Kidney (tissue), 13 donors: ENCODE measurements at regions not wholly inside any gene's neighbourhood (a gene's known extent, or its start where the extent isn't known, plus 50 kb on each side); places are given as distances from the start of the nearest gene placed in this dataset.

ENCODE experiments used
- DNase-seq, 5 donors: peaks; one replicate each; pipeline ENCODE4 v3.0.0-alpha.2; 2013 to 2020
- FAIRE-seq: peaks from 2 replicates; lab custom pipeline; 2012; peaks lifted over from hg19 to GRCh38; lab: Jason Lieb, UNC
- H3K27ac ChIP-seq, 2 donors: one replicate each; pipeline ENCODE4 v1.7.0; 2013; ENCODE audit warnings: low read depth in 2 of 2, low read length in 2 of 2, inconsistent platforms in 1 of 2
- H3K27me3 ChIP-seq: one replicate; pipeline ENCODE4 v1.7.1; 2013; ENCODE audit warnings: low read length, inconsistent platforms; ENCODE audit not compliant: control insufficient read depth, insufficient read depth
- H3K36me3 ChIP-seq, 3 donors: one replicate each; pipeline versions ENCODE4 v1.7.0 to v1.7.1; 2013; ENCODE audit warnings: low read length in 3 of 3, control low read depth in 1 of 3, inconsistent platforms in 1 of 3; ENCODE audit not compliant: insufficient read depth in 3 of 3, control insufficient read depth in 2 of 3
- H3K4me1 ChIP-seq, 3 donors: one replicate each; pipeline versions ENCODE4 v1.7.0 to v1.7.1; 2013; ENCODE audit warnings: low read length in 3 of 3, inconsistent platforms in 1 of 3, low read depth in 1 of 3; ENCODE audit not compliant: control insufficient read depth in 2 of 3, insufficient read depth in 2 of 3
- H3K4me3 ChIP-seq, 3 donors: one replicate each; pipeline versions ENCODE4 v1.7.0 to v1.8.1; 2013; ENCODE audit warnings: low read length in 3 of 3, control low read depth in 1 of 3, inconsistent platforms in 1 of 3
- H3K9ac ChIP-seq, 3 donors: one replicate each; pipeline versions ENCODE4 v1.7.0 to v1.7.1; 2013; ENCODE audit warnings: low read length in 3 of 3, control low read depth in 1 of 3, inconsistent platforms in 1 of 3
- H3K9me3 ChIP-seq, 3 donors: one replicate each; pipeline versions ENCODE4 v1.7.0 to v1.7.1; 2013; ENCODE audit warnings: low read length in 3 of 3, control low read depth in 1 of 3, inconsistent platforms in 1 of 3; ENCODE audit not compliant: control insufficient read depth in 2 of 3, insufficient read depth in 1 of 3
- CTCF ChIP-seq: IDR thresholded peaks from 3 replicates; pipeline ENCODE4 v1.5.1; 2012; ENCODE audit warnings: mild to moderate bottlenecking, moderate library complexity, borderline replicate concordance; ENCODE audit not compliant: insufficient read depth; ENCODE audit errors: extremely low read depth
- intact Hi-C: fragments of 100-400 bp; cut with DNase I; formaldehyde crosslinking; loops from one replicate; pipeline ENCODE4 v1.11.1; 2022
- donor health status: control.
- donor health status: control.
- donor health status: control.
- donor health status: control.
- donor health status: control.
- donor health status: DM: yes; HTN: yes; CAD: no.
- donor health status: Normal renal cell carcinoma (clear cell type).

DNA sequence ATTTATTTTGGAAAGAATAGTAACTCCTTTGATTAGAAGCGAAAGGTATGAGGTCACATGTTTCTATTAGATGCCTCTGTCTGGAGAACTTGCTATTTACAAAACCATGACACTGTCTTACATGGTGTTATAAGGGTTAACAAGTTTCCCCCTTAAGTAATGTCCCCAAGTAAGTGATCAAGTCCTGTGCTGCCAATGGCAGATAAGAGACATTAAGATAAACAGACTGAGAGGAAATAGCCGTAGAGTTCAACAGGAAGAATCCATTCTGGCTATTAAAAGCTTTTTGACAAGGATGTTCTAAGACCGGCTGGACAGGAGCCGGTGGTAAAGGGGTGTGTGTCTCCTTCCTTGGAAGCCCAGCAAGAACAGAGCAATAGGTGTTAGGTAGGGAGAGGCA is 257.5 kb downstream of the GADD45G start:
- peaks cover 0 to 2% (median 0%) of the 10 kb centered on the region in 3 donors for H3K4me1 ChIP-seq
- no peaks in the 10 kb centered on the region for H3K36me3 ChIP-seq
- no peak overlapping the region for H3K4me3 ChIP-seq
- intact Hi-C loops = no loop called here
- H3K9ac ChIP-seq = no peak overlapping the region
- DNase-seq = no peak
- no peaks in the 10 kb centered on the region for H3K9me3 ChIP-seq
- H3K27me3 ChIP-seq = no peaks in the 10 kb centered on the region
- no peak for FAIRE-seq
- no peak for TF ChIP-seq CTCF
- no peak overlapping the region for H3K27ac ChIP-seq

DNA sequence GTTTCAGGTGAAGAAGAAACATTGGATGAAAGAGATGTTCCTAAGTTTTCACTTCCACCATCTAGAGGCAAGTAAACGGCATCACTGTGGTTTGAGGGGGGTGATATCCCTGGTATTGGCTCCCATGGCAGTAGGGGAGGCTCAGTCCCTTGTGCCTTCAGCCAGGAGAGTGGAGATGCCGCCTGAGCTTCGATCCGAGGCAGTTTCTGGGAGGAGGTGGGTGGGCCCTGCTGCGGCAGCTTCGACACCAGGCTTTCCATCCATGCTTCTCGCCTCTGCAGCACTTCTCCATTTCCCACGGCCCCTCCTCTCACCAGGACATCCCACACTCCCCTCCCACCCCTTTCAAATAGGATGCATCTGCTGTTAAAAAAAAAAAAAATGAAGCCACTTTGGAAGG is 258.3 kb downstream of the GADD45G start:
- Histone ChIP-seq H3K9ac (no peak overlapping the region), H3K36me3 (no peaks in the 10 kb centered on the region), H3K4me3 (no peak overlapping the region), H3K27me3 (no peaks in the 10 kb centered on the region), H3K4me1 (peaks cover 0 to 2% (median 0%) of the 10 kb centered on the region in 3 donors), H3K27ac (no peak overlapping the region), H3K9me3 (no peaks in the 10 kb centered on the region)
- FAIRE-seq = no peak
- intact Hi-C loops = no loop called here
- no peak for DNase-seq
- no peak for TF ChIP-seq CTCF

- intact Hi-C loops = no loop called here
- DNase-seq (peak in 2 of 5 donors; percentile 19 to 50), FAIRE-seq (no peak)
- H3K4me3 ChIP-seq = no peak overlapping the region
- no peak overlapping the region for H3K9ac ChIP-seq
- H3K27me3 ChIP-seq = no peaks in the 10 kb centered on the region
- H3K9me3 ChIP-seq = no peaks in the 10 kb centered on the region
- no peak overlapping the region for H3K27ac ChIP-seq
- no peaks in the 10 kb centered on the region for H3K36me3 ChIP-seq
- peaks cover 0 to 2% (median 0%) of the 10 kb centered on the region in 3 donors for H3K4me1 ChIP-seq
- no peak for TF ChIP-seq CTCF
Observed at GRCh38 chr9:89863837-89864236, 259.0 kb downstream of the GADD45G start.

DNA sequence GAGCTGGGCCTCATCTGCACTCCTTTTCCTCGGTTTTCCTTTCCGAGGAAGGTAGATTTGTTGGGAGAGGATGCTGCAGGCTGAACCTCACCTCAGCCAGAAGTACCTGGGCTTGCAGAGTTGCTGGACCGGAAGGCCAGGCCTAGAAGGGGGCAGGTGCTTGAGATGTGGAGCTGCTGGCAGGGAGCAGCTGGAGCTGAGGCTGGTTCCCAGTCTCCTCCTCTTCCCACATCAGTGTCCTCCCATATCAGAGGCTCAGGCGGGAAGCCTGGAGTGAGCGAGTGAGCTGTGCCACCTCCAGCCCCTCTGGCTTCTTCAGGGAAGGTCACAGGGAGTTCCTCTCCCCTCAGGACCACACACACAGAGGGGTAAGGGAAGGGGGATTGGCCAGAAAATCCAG is 259.4 kb downstream of the GADD45G start:
- intact Hi-C loops = no loop called here
- peaks cover 0 to 2% (median 0%) of the 10 kb centered on the region in 3 donors for H3K4me1 ChIP-seq

More for the DNA sequence above, 259.4 kb downstream of the GADD45G start:
- Histone ChIP-seq H3K27me3 (no peaks in the 10 kb centered on the region), H3K9me3 (no peaks in the 10 kb centered on the region), H3K9ac (no peak overlapping the region), H3K27ac (no peak overlapping the region), H3K36me3 (no peaks in the 10 kb centered on the region), H3K4me3 (no peak overlapping the region)
- FAIRE-seq (no peak), DNase-seq (no peak)
- TF ChIP-seq CTCF = no peak
